Tongue (tissue), 1 donor: ENCODE measurements at regions not wholly inside any gene's neighbourhood (a gene's known extent, or its start where the extent isn't known, plus 50 kb on each side); places are given as distances from the start of the nearest gene placed in this dataset.

ENCODE experiments used
- DNase-seq: peaks from one replicate; pipeline ENCODE4 v3.0.0-alpha.2; 2015

DNA sequence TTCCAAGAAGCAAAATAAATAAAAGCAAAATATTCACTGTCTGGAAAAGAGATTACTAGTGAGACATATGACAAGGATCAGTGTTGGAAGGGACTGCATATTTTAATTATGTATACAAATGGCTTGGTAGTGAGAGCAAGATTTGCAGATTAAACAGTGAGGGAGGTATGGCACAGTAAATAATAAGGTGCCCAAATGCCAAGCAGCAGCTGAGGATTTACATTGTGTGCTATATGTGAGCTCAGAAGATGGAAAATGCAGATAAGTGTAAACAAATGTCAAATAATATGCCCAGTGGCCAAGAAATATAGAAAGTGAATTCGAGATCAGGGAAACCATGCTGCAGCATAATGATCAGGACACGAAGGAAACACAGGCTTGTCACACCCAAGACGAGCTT lies 173.8 kb upstream of the NRSN1 start:
- peak; percentile 23 for DNase-seq

- DNase-seq = no peak
These were observed 172.0 kb upstream of the NRSN1 start for GRCh38 chr6:23953976-23954375.

- no peak for DNase-seq
These were observed 169.0 kb upstream of the NRSN1 start for GRCh38 chr6:23957017-23957416.

- no peak for DNase-seq
These were observed 161.2 kb upstream of the NRSN1 start for GRCh38 chr6:23964865-23965264.

- DNase-seq = no peak
These were observed 156.7 kb upstream of the NRSN1 start for GRCh38 chr6:23969344-23969743.

- DNase-seq = no peak
These were observed 148.3 kb upstream of the NRSN1 start for GRCh38 chr6:23977706-23978105.

DNA sequence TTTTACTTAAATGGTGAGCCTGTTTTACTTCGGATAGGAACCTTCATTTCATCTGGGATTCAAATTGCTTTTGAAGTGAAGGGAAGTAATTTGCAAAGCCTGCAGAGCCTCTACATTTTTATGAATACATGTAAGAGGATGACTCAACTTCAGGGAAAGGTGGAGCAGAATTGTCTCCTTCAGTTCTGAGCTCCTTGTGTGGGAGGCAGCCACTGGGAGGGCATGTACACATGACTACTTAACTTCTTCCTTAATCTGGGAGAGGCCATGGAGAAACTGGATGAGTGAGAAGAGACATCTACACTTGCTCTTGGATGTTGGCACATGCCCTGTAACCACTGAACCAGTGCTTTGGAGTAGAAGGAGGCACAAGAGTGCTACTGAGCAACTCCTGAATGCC lies 145.1 kb upstream of the NRSN1 start:
- no peak for DNase-seq

GRCh38 chr6:23981923-23982322 lies 144.1 kb upstream of the NRSN1 start:
- DNase-seq = no peak

GRCh38 chr6:23983735-23984134 lies 142.3 kb upstream of the NRSN1 start:
- DNase-seq = no peak

DNA sequence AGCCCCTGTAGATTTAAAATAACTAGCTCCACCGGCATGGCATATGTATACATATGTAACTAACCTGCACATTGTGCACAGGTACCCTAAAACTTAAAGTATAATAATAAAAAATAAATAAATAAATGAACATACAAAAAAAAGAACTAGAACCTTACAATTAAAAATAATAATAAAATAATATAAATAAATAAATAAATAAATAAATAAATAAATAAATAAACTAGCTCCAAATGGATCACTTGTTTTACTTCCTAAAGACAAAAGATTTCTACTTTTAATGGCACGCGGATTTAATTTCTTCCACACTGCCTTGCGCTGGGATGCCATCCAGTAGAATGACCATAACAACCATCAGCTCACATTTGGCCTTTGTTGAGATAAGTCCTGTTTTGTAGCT lies 141.0 kb upstream of the NRSN1 start:
- no peak for DNase-seq

- DNase-seq = no peak
These were observed 136.0 kb upstream of the NRSN1 start for GRCh38 chr6:23989885-23990533.

- DNase-seq = no peak
These were observed 132.0 kb upstream of the NRSN1 start for GRCh38 chr6:23994013-23994412.

DNA sequence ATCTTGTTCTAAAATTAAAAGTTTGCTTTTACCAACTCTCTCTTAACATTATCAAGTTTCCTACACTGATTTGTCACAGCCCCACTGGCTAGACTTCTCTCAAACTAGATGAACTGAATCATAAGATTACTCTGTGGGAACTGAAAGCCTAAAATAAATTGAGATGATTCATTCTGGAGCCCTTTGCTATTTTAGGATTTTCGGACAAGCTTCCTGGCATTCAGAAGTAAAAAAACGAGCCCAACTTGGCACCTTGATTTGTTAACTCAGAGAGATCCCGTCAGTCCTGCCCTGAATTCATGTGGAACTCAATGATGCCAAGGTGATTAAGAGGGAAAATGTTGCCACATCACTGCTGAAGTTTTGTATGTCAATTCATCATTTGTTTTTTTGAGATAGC lies 122.0 kb upstream of the NRSN1 start:
- peak; percentile 13 for DNase-seq

DNA sequence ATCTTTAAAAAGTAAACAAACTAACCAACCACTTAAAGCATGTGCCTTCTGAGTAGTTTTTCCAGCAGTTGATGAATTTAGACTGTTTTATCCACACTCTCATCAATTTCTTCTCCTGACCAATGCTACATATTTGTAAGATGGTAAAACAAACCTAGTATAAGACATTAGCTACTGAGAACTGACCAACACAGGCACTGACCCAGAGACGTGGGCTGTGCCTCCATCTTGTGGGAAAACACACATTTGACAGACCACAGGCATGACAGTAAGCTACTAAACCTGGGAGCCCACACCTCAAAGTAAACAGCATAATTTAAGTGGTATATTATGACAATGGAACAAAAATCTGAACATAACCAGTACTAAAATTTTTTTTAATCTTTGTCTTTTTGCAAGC lies 121.4 kb upstream of the NRSN1 start:
- no peak for DNase-seq

DNA sequence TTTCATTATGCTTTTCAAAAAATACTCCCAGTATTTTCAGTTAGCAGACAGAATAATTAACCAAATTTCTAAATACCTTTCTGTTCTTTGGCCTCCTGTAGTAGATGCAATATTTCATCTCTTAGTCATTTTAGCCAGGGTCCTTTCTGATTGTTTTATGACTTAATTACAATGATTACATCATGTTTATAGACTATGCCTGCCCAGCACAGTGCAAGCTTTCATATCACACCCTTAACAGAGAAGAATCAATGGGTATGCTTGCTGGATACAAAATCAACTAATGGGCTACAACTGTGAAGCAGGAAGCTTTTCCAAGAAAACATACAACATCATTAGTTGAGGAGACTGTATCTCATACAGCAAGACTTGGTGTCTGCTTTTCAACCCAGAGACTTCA lies 119.8 kb upstream of the NRSN1 start:
- DNase-seq = no peak

- peak; percentile 12 for DNase-seq
These were observed 116.7 kb upstream of the NRSN1 start for GRCh38 chr6:24009319-24009718.

- no peak for DNase-seq
These were observed 115.9 kb upstream of the NRSN1 start for GRCh38 chr6:24010133-24010532.

DNA sequence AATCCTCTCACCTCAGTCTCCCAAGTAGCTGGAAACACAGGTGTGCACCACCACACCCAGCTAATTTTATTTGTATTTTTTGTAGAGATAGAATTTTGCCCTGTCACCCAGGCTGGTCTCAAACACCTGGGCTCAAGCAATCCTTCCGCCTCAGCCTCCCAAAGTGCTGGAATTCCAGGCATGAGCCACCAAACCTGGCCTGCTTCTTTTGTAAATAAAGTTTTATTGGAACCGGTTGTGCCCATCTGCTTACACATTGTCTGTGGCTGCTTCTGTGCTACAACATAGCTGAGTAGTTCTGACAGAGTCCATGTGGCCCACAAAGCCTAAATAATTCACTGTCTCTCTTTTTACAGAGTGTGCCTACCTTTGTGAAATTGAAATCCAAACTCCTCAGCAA lies 109.7 kb upstream of the NRSN1 start:
- no peak for DNase-seq

GRCh38 chr6:24016857-24017256 lies 109.2 kb upstream of the NRSN1 start:
- DNase-seq = no peak

DNA sequence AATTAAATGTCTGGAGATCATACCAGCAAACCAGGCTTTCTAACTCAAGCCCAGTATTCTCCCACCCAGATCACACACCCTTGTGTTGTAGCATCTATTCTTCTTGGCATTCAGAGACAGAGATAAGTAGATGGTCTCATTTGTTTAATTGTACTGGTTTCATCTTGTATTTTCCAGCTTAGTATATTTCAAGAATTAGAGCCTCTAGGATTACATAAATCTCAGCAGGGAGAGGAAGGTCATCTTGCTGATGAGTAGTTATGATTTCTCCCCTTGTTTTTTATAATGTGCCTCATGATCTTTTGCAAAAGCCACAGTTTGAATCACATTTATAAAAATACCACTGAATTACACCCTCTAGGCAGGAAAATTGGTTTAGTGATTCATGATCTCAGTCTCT lies 106.6 kb upstream of the NRSN1 start:
- DNase-seq = no peak

DNA sequence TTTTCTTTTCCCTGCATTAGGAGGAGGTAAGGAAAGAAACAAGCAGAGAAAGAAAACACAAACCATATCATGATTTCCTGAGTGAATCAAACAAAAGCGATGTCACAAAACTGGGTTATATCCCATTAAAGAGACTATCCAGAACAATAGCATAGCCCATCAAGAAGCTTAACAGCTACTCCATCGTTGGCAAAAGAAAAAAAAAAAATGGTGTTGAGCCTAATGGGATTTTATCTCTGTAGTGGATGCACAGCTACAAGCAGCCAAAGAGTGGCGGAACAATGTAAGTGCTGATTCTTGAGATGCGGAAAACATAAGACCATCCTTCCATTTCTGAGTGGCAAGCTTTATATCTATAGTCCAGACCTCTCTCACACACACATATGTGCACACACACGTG lies 106.2 kb upstream of the NRSN1 start:
- no peak for DNase-seq

- DNase-seq = no peak
These were observed 100.0 kb upstream of the NRSN1 start for GRCh38 chr6:24026050-24026449.

DNA sequence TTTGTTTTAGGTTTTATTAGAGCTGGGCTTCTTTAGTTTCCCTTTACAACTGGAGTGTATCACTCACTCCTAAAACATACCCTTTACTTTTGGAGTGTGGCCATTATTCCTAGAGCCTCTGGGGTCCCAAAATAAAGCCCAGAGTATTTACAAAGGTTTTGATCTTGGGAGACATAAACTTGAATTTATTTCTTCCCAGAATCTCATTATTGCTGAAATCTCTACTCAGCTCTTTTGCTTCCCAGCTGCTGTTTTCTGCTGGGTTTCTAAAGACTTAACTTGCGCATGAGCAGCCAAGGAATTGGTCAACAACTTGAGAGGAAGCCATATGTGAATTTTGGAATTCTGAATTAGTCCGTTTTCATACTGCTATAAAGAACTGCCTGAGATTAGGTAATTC lies 94.5 kb upstream of the NRSN1 start:
- no peak for DNase-seq

GRCh38 chr6:24032896-24033688 lies 92.9 kb upstream of the NRSN1 start:
- DNase-seq = peak; percentile 8
